Prostate gland (tissue), 2 donors: ENCODE measurements at regions not wholly inside any gene's neighbourhood (a gene's known extent, or its start where the extent isn't known, plus 50 kb on each side); places are given as distances from the start of the nearest gene placed in this dataset.

Source experiments
- DNase-seq: peaks from one replicate; pipeline ENCODE4 v3.0.0-alpha.2; 2019; ENCODE audit warnings: low spot score
- H3K27ac ChIP-seq, 2 donors: fragments of 200-600 bp; sonication (generic); 2 replicates each; pipeline ENCODE4 v1.5.1; 2017 to 2019
- H3K27me3 ChIP-seq: fragments of 200-600 bp; sonication (generic); replicated peaks from 2 replicates; pipeline ENCODE4 v1.5.1; 2019; ENCODE audit not compliant: insufficient read depth
- H3K36me3 ChIP-seq, 2 donors: fragments of 200-600 bp; sonication (generic); 1 replicate in 1 of 2; 2 replicates in 1 of 2; pipeline versions ENCODE4 v1.5.1 to v1.8.1; 2017 to 2019
- H3K4me1 ChIP-seq: fragments of 200-600 bp; sonication (generic); replicated peaks from 2 replicates; pipeline ENCODE4 v1.5.1; 2019
- H3K4me3 ChIP-seq, 2 donors: fragments of 200-600 bp; sonication (generic); 2 replicates each; pipeline ENCODE4 v1.5.1; 2017 to 2019
- H3K9me3 ChIP-seq: fragments of 200-600 bp; sonication (generic); 2 replicates; pipeline ENCODE4 v1.5.1; 2017
- POLR2A ChIP-seq: fragments of 450-650 bp; IDR thresholded peaks from one replicate; pipeline ENCODE4 v1.6.1; 2016; ENCODE audit warnings: antibody characterized with exemption, mild to moderate bottlenecking
- POLR2AphosphoS5 ChIP-seq: sonication (generic); formaldehyde crosslinking; IDR thresholded peaks from one replicate; pipeline ENCODE4 v1.6.1; 2017; ENCODE audit warnings: antibody characterized with exemption
- WGBS: methylation state at CpG from one replicate; pipeline ENCODE4 v1.1.5; 2018; 5-methylcytosine and 5-hydroxymethylcytosine counted together
- intact Hi-C: fragments of 100-400 bp; cut with DNase I; formaldehyde crosslinking; loops from one replicate; pipeline ENCODE4 v1.14.2; 2022
- TF ChIP-seq, protein P1 (sequence below), 4 experiments: fragments of 200-600 bp in 2 of 4; fragments of 450-650 bp in 2 of 4; sonication (generic) in 2 of 4; IDR thresholded peaks; 1 replicate in 3 of 4; 2 replicates in 1 of 4; pipeline ENCODE4 v1.5.1; 2016 to 2019; ENCODE audit warnings: antibody characterized with exemption in 4 of 4, mild to moderate bottlenecking in 2 of 4, moderate library complexity in 2 of 4

- TF ChIP-seq POLR2AphosphoS5: peak; percentile 58
- TF ChIP-seq POLR2A: no peak
- peak; percentile 61 for DNase-seq
- Histone ChIP-seq H3K9me3 (no peaks in the 10 kb centered on the region), H3K27me3 (no peaks in the 10 kb centered on the region), H3K4me1 (no peaks in the 10 kb centered on the region), H3K4me3 (no peak overlapping the region), H3K27ac (no peak overlapping the region), H3K36me3 (no peaks in the 10 kb centered on the region)
- intact Hi-C loops: no loop called here
- whole genome bisulfite sequencing: 41% methylated on average over 6 of the region's 6 CpGs
Observed at GRCh38 chr19:28199323-28199722, 1013.6 kb downstream of the UQCRFS1 start.

- DNase-seq: no peak
- Histone ChIP-seq H3K36me3 (no peaks in the 10 kb centered on the region), H3K4me3 (no peak overlapping the region), H3K9me3 (no peaks in the 10 kb centered on the region), H3K27me3 (no peaks in the 10 kb centered on the region), H3K4me1 (no peaks in the 10 kb centered on the region), H3K27ac (no peak overlapping the region)
- no peak for TF ChIP-seq POLR2AphosphoS5
- no peak for TF ChIP-seq POLR2A
- TF ChIP-seq, protein P1, sequence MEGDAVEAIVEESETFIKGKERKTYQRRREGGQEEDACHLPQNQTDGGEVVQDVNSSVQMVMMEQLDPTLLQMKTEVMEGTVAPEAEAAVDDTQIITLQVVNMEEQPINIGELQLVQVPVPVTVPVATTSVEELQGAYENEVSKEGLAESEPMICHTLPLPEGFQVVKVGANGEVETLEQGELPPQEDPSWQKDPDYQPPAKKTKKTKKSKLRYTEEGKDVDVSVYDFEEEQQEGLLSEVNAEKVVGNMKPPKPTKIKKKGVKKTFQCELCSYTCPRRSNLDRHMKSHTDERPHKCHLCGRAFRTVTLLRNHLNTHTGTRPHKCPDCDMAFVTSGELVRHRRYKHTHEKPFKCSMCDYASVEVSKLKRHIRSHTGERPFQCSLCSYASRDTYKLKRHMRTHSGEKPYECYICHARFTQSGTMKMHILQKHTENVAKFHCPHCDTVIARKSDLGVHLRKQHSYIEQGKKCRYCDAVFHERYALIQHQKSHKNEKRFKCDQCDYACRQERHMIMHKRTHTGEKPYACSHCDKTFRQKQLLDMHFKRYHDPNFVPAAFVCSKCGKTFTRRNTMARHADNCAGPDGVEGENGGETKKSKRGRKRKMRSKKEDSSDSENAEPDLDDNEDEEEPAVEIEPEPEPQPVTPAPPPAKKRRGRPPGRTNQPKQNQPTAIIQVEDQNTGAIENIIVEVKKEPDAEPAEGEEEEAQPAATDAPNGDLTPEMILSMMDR (IDR thresholded peaks at IDR 0.05): no peak
- intact Hi-C loops: no loop called here
- 80% methylated on average over 7 of the region's 7 CpGs for WGBS
Observed at GRCh38 chr19:28196961-28197360, 1016.0 kb downstream of the UQCRFS1 start.

DNA sequence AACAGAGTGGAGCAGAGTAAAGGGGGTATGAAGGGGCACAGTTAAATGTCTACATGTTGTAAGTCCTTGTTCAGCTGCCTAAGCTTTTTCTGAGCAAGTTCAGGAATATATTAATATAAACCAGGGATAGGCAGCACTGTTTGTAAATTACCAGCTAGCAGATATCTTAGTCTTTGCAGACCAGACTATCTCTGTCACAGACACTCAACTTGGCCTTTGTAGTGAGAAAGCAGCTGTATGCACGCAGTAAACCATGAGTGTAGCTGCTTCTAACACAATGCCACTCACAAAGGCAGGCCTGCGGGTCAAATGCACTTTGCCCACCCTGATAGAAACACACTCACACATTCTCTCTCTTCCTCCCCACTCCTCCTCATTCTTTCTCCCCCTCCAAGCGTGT, 1016.9 kb downstream of the UQCRFS1 start:
- no peaks in the 10 kb centered on the region for H3K27me3 ChIP-seq
- no peak for DNase-seq
- TF ChIP-seq, protein P1 (IDR thresholded peaks at IDR 0.05): no peak
- TF ChIP-seq POLR2AphosphoS5 (no peak), POLR2A (no peak)
- no peaks in the 10 kb centered on the region for H3K4me1 ChIP-seq
- intact Hi-C loops: no loop called here
- H3K9me3 ChIP-seq: no peaks in the 10 kb centered on the region
- no peak overlapping the region for H3K27ac ChIP-seq
- no peak overlapping the region for H3K4me3 ChIP-seq
- H3K36me3 ChIP-seq: no peaks in the 10 kb centered on the region
- WGBS: 51% methylated on average over 3 of the region's 3 CpGs

- Histone ChIP-seq H3K4me3 (no peak overlapping the region), H3K36me3 (no peaks in the 10 kb centered on the region), H3K4me1 (no peaks in the 10 kb centered on the region), H3K9me3 (no peaks in the 10 kb centered on the region), H3K27me3 (no peaks in the 10 kb centered on the region), H3K27ac (no peak overlapping the region)
- WGBS: 56% methylated on average over 3 of the region's 3 CpGs
- TF ChIP-seq, protein P1 (IDR thresholded peaks at IDR 0.05): no peak
- no peak for TF ChIP-seq POLR2A
- TF ChIP-seq POLR2AphosphoS5: no peak
- intact Hi-C loops: no loop called here
- no peak for DNase-seq
Observed at GRCh38 chr19:28185646-28186045, 1027.3 kb downstream of the UQCRFS1 start.

- Histone ChIP-seq H3K27me3 (no peaks in the 10 kb centered on the region), H3K4me3 (no peak overlapping the region), H3K27ac (no peak overlapping the region), H3K9me3 (no peaks in the 10 kb centered on the region), H3K4me1 (no peaks in the 10 kb centered on the region), H3K36me3 (no peaks in the 10 kb centered on the region)
- no peak for TF ChIP-seq POLR2AphosphoS5
- TF ChIP-seq, protein P1 (IDR thresholded peaks at IDR 0.05): no peak
- TF ChIP-seq POLR2A: no peak
- intact Hi-C loops: no loop called here
- no peak for DNase-seq
Observed at GRCh38 chr19:28184997-28185396, 1028.0 kb downstream of the UQCRFS1 start.
